Retinal pigment epithelial cell (primary cell): ENCODE measurements at regions not wholly inside any gene's neighbourhood (a gene's known extent, or its start where the extent isn't known, plus 50 kb on each side); places are given as distances from the start of the nearest gene placed in this dataset.

Experiments used
- DNase-seq: peaks from one replicate; pipeline ENCODE4 v3.0.0-alpha.2; 2010; ENCODE audit warnings: low read depth
- H3K4me3 ChIP-seq: 2 replicates; pipeline ENCODE4 v1.5.1; 2011; ENCODE audit warnings: mild to moderate bottlenecking, low read length, control low read depth, moderate library complexity
- CTCF ChIP-seq: conservative IDR thresholded peaks from 2 replicates; pipeline ENCODE4 v1.5.1; 2011; ENCODE audit warnings: low read depth, low read length, control low read depth, inconsistent platforms

GRCh38 chr13:65857942-65858565, 1372.1 kb downstream of the PCDH9 start:
- H3K4me3 ChIP-seq: no peak overlapping the region
- no peak for DNase-seq
- TF ChIP-seq CTCF: peak; percentile 15

- H3K4me3 ChIP-seq: no peak overlapping the region
- no peak for TF ChIP-seq CTCF
- no peak for DNase-seq
Measured at GRCh38 chr13:65856431-65856830, 1373.7 kb downstream of the PCDH9 start.

- no peak overlapping the region for H3K4me3 ChIP-seq
- TF ChIP-seq CTCF: no peak
- no peak for DNase-seq
Measured at GRCh38 chr13:65855242-65855805, 1374.8 kb downstream of the PCDH9 start.

GRCh38 chr13:65854431-65854830, 1375.7 kb downstream of the PCDH9 start:
- no peak overlapping the region for H3K4me3 ChIP-seq
- TF ChIP-seq CTCF: no peak

GRCh38 chr13:65844266-65844841, 1385.8 kb downstream of the PCDH9 start:
- H3K4me3 ChIP-seq: no peak overlapping the region
- DNase-seq: no peak
- TF ChIP-seq CTCF: no peak

More at GRCh38 chr13:65854431-65854830, 1375.7 kb downstream of the PCDH9 start:
- DNase-seq: no peak

GRCh38 chr13:65843314-65843731, 1386.8 kb downstream of the PCDH9 start:
- DNase-seq: no peak
- no peak overlapping the region for H3K4me3 ChIP-seq
- TF ChIP-seq CTCF: no peak

- H3K4me3 ChIP-seq: no peak overlapping the region
- no peak for DNase-seq
- TF ChIP-seq CTCF: no peak
Measured at GRCh38 chr13:65841156-65841555, 1389.0 kb downstream of the PCDH9 start.
